T-helper 22 cell (primary cell): ENCODE measurements at regions not wholly inside any gene's neighbourhood (a gene's known extent, or its start where the extent isn't known, plus 50 kb on each side); places are given as distances from the start of the nearest gene placed in this dataset.
A peak's percentile ranks its signal among the peaks of the same experiment; 100 is the strongest.

Experiments used
- DNase-seq: peaks from one replicate; pipeline ENCODE4 v3.0.0-alpha.2; 2020; ENCODE audit warnings: low read depth

- no peak for DNase-seq
Observed at GRCh38 chr4:108361886-108362285, 193.2 kb upstream of the LEF1 start.

- DNase-seq = no peak
Observed at GRCh38 chr4:108361446-108361820, 192.7 kb upstream of the LEF1 start.

- no peak for DNase-seq
Observed at GRCh38 chr4:108360754-108361445, 192.2 kb upstream of the LEF1 start.

GRCh38 chr4:108359986-108360681, 191.4 kb upstream of the LEF1 start:
- DNase-seq = no peak

- DNase-seq = peak; percentile 20
Observed at GRCh38 chr4:108359130-108359985, 190.6 kb upstream of the LEF1 start.

GRCh38 chr4:108355902-108356535, 187.3 kb upstream of the LEF1 start:
- DNase-seq = no peak

GRCh38 chr4:108355186-108355901, 186.6 kb upstream of the LEF1 start:
- no peak for DNase-seq

- no peak for DNase-seq
Observed at GRCh38 chr4:108352664-108353308, 184.1 kb upstream of the LEF1 start.

GRCh38 chr4:108351791-108352190, 183.1 kb upstream of the LEF1 start:
- DNase-seq = no peak

- no peak for DNase-seq
Observed at GRCh38 chr4:108350332-108350731, 181.6 kb upstream of the LEF1 start.

GRCh38 chr4:108346818-108347210, 178.1 kb upstream of the LEF1 start:
- no peak for DNase-seq

- DNase-seq = no peak
Observed at GRCh38 chr4:108345862-108346817, 177.4 kb upstream of the LEF1 start.

GRCh38 chr4:108342325-108342970, 173.7 kb upstream of the LEF1 start:
- DNase-seq = no peak

GRCh38 chr4:108337923-108338322, 169.2 kb upstream of the LEF1 start:
- no peak for DNase-seq

- no peak for DNase-seq
Observed at GRCh38 chr4:108336076-108336475, 167.3 kb upstream of the LEF1 start.

- no peak for DNase-seq
Observed at GRCh38 chr4:108335081-108335480, 166.3 kb upstream of the LEF1 start.

- no peak for DNase-seq
Observed at GRCh38 chr4:108334031-108334430, 165.3 kb upstream of the LEF1 start.

GRCh38 chr4:108333353-108333942, 164.7 kb upstream of the LEF1 start:
- no peak for DNase-seq
